ENCODE measurements at regions not wholly inside any gene's neighbourhood (a gene's known extent, or its start where the extent isn't known, plus 50 kb on each side); places are given as distances from the start of the nearest gene placed in this dataset.

- H3K18ac ChIP-seq (ENCODE audit: extremely low read depth, low read length) = no peak overlapping the region
- no peak overlapping the region for H2BK12ac ChIP-seq (ENCODE audit: low read depth, low read length)
- no peaks in the 10 kb centered on the region for H3K79me1 ChIP-seq (ENCODE audit: low read depth, low read length)
- H3K4me3 ChIP-seq (ENCODE audit: extremely low read depth in 1 of 4, insufficient read depth in 2 of 4, low read depth in 3 of 4, low read length in 4 of 4) = no peak overlapping the region
- no peak overlapping the region for H3K27ac ChIP-seq (ENCODE audit: low read depth, low read length)
- POLR2A ChIA-PET (ENCODE audit: partially characterized antibody) = no interaction called here
- H3K79me2 ChIP-seq (ENCODE audit: control insufficient read depth in 1 of 2, insufficient read depth in 2 of 2, low read length in 2 of 2) = no peaks in the 10 kb centered on the region
- H3K9me3 ChIP-seq (ENCODE audit: insufficient read depth in 2 of 2, low read depth in 1 of 2, low read length in 1 of 2) = no peaks in the 10 kb centered on the region
- CTCF ChIA-PET (ENCODE audit: partially characterized antibody) = interaction anchor here (0.6 to 0.9 kb wide), 2 partner anchors 41 to 57 kb away, joined by 3 read pairs; no protein-coding TSS in a partner anchor
- no peak overlapping the region for H3K23ac ChIP-seq (ENCODE audit: insufficient read length)
- H3K27me3 ChIP-seq (replicated peaks in 1 of 4; ENCODE audit: control insufficient read depth in 3 of 4, extremely low read depth in 1 of 4, insufficient read depth in 3 of 4, low read length in 3 of 4) = no peaks in the 10 kb centered on the region
- H4K20me1 ChIP-seq (replicated peaks in 1 of 2; ENCODE audit: control insufficient read depth in 1 of 2, insufficient read depth in 2 of 2, low read length in 2 of 2) = no peaks in the 10 kb centered on the region
- H3K36me3 ChIP-seq (ENCODE audit: control insufficient read depth in 2 of 4, insufficient read depth in 4 of 4, low read length in 3 of 4) = no peaks in the 10 kb centered on the region
- H3K23me2 ChIP-seq (ENCODE audit: low read depth, low read length) = no peaks in the 10 kb centered on the region; the same call in 1 of the 2 replicates
- no peak overlapping the region for H3K4ac ChIP-seq (replicated peaks; ENCODE audit: insufficient read length, low read depth, low read length)
- no peak overlapping the region for H4K8ac ChIP-seq (ENCODE audit: extremely low read depth, insufficient read depth, low read length)
- H3K56ac ChIP-seq (replicated peaks; ENCODE audit: insufficient read length, low read depth, low read length) = no peak overlapping the region
- 73% methylated on average over 3 of the region's 3 CpGs; no CpG with 5 or more reads in 1 of the 2 experiments for WGBS, 2 experiments (ENCODE audit: extremely low coverage in 1 of 2, insufficient coverage in 1 of 2, insufficient read length in 1 of 2, insufficient replicate concordance in 2 of 2, low coverage in 1 of 2, low lambda C conversion rate in 2 of 2, missing lambda C conversion rate in 1 of 2)
- no peak overlapping the region for H3K9ac ChIP-seq (replicated peaks in 1 of 4; ENCODE audit: extremely low read depth in 1 of 4, low read depth in 3 of 4, low read length in 3 of 4)
- no peak for DNase-seq (ENCODE audit: low read depth in 1 of 2, low spot score in 2 of 2)
- H3K4me1 ChIP-seq (replicated peaks in 1 of 4; ENCODE audit: control insufficient read depth in 3 of 4, insufficient read depth in 4 of 4, low read length in 3 of 4) = peaks cover 2 to 13% (median 9%) of the 10 kb centered on the region in 4 experiments; a peak in 5 of 7 replicates
- no peak overlapping the region for H2AFZ ChIP-seq (ENCODE audit: low read length)
- no peak overlapping the region for H2BK15ac ChIP-seq (ENCODE audit: low read length)
- H2BK5ac ChIP-seq (ENCODE audit: low read depth, low read length) = no peak overlapping the region
- H3K14ac ChIP-seq (ENCODE audit: insufficient read length) = no peak overlapping the region
- H2BK120ac ChIP-seq (replicated peaks; ENCODE audit: low read depth, low read length) = no peak overlapping the region
- H3K4me2 ChIP-seq (ENCODE audit: insufficient read depth in 1 of 2, low read depth in 2 of 2, low read length in 2 of 2) = no peak overlapping the region
- no peak overlapping the region for H2BK20ac ChIP-seq (ENCODE audit: low read length)
- no peak overlapping the region for H4K91ac ChIP-seq (replicated peaks; ENCODE audit: insufficient read length, low read length)
- H4K5ac ChIP-seq (ENCODE audit: insufficient read length, low read depth, low read length) = no peak overlapping the region
- no peak overlapping the region for H2AK5ac ChIP-seq (ENCODE audit: low read depth, low read length)
- no peak for FAIRE-seq
- TF ChIP-seq RFX5 (IDR thresholded peaks at IDR 0.05; ENCODE audit: borderline replicate concordance, low read depth, low read length) = no peak
- no peak for TF ChIP-seq SP1 (IDR thresholded peaks at IDR 0.05; ENCODE audit: low read depth, low read length)
- TF ChIP-seq BRCA1 (IDR thresholded peaks at IDR 0.05; ENCODE audit: low read depth, low read length) = no peak
- no peak for TF ChIP-seq SIX5 (IDR thresholded peaks at IDR 0.05; ENCODE audit: low read depth, low read length)
- no peak for TF ChIP-seq CHD1 (IDR thresholded peaks at IDR 0.05; ENCODE audit: low read depth, low read length)
- no peak for TF ChIP-seq ATF2 (IDR thresholded peaks at IDR 0.05; ENCODE audit: low read length)
- TF ChIP-seq, protein P1, sequence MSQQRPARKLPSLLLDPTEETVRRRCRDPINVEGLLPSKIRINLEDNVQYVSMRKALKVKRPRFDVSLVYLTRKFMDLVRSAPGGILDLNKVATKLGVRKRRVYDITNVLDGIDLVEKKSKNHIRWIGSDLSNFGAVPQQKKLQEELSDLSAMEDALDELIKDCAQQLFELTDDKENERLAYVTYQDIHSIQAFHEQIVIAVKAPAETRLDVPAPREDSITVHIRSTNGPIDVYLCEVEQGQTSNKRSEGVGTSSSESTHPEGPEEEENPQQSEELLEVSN (IDR thresholded peaks at IDR 0.05) = no peak
- TF ChIP-seq ASH2L (IDR thresholded peaks at IDR 0.05; ENCODE audit: low read length) = no peak
- TF ChIP-seq GABPA (IDR thresholded peaks at IDR 0.05; ENCODE audit: borderline replicate concordance, insufficient read depth, low read length) = no peak
- no peak for TF ChIP-seq SRF (IDR thresholded peaks at IDR 0.05; ENCODE audit: low read depth, low read length)
- TF ChIP-seq SP2 (IDR thresholded peaks at IDR 0.05; ENCODE audit: low read length) = no peak
- TF ChIP-seq POU5F1 (IDR thresholded peaks at IDR 0.05; ENCODE audit: low read depth, low read length) = no peak
Observed at GRCh38 chr2:58633613-58634365, 392.7 kb upstream of the FANCL start.
